Loucy (cell line): ENCODE measurements at regions not wholly inside any gene's neighbourhood (a gene's known extent, or its start where the extent isn't known, plus 50 kb on each side); places are given as distances from the start of the nearest gene placed in this dataset.
A peak's percentile ranks its signal among the peaks of the same experiment; 100 is the strongest.

Experiments used
- H2AFZ ChIP-seq: fragments of 200-600 bp; sonication (generic); 2 replicates; pipeline ENCODE4 v1.6.0; 2016; ENCODE audit warnings: antibody characterized with exemption, mild to moderate bottlenecking, low read length, moderate library complexity
- H3F3A ChIP-seq: fragments of 200-600 bp; 2 replicates; pipeline ENCODE4 v1.6.0; 2016; ENCODE audit warnings: antibody characterized with exemption, low read depth, mild to moderate bottlenecking
- H3K27me3 ChIP-seq: fragments of 200-600 bp; sonication (generic); 2 replicates; pipeline ENCODE4 v1.6.1; 2014; ENCODE audit warnings: low read length, mild to moderate bottlenecking; ENCODE audit not compliant: insufficient read depth, poor library complexity, severe bottlenecking
- H3K36me3 ChIP-seq: fragments of 200-600 bp; sonication (generic); 2 replicates; pipeline ENCODE4 v1.6.1; 2016; ENCODE audit warnings: low read length; ENCODE audit not compliant: insufficient read depth
- H3K4me1 ChIP-seq: fragments of 200-600 bp; sonication (generic); 2 replicates; pipeline ENCODE4 v1.5.1; 2014; ENCODE audit warnings: low read length, mild to moderate bottlenecking; ENCODE audit not compliant: insufficient read depth, poor library complexity, severe bottlenecking
- H3K4me2 ChIP-seq: fragments of 200-600 bp; sonication (generic); 2 replicates; pipeline ENCODE4 v1.6.0; 2014; ENCODE audit warnings: antibody characterized with exemption, low read length, low read depth, mild to moderate bottlenecking; ENCODE audit not compliant: poor library complexity, severe bottlenecking
- H3K4me3 ChIP-seq: fragments of 200-600 bp; sonication (generic); 2 replicates; pipeline ENCODE4 v1.5.1; 2014; ENCODE audit warnings: low read length, mild to moderate bottlenecking, mixed read lengths; ENCODE audit not compliant: poor library complexity, severe bottlenecking
- H3K79me2 ChIP-seq: fragments of 200-600 bp; sonication (generic); 2 replicates; pipeline ENCODE4 v1.6.1; 2014; ENCODE audit warnings: low read length; ENCODE audit not compliant: insufficient read depth
- H3K9ac ChIP-seq: fragments of 200-600 bp; sonication (generic); 2 replicates; pipeline ENCODE4 v1.6.0; 2014; ENCODE audit warnings: mild to moderate bottlenecking, low read depth, low read length, moderate library complexity; ENCODE audit not compliant: poor library complexity, severe bottlenecking
- H3K9me2 ChIP-seq: fragments of 200-600 bp; sonication (generic); replicated peaks from 2 replicates; pipeline ENCODE4 v1.6.1; 2016; ENCODE audit warnings: low read depth, low read length, mixed read lengths
- H3K9me3 ChIP-seq: fragments of 200-600 bp; sonication (generic); 2 replicates; pipeline ENCODE4 v1.6.1; 2014; ENCODE audit warnings: mild to moderate bottlenecking, antibody characterized with exemption, low read length, low read depth; ENCODE audit not compliant: insufficient read depth
- H4K20me1 ChIP-seq: fragments of 200-600 bp; sonication (generic); 2 replicates; pipeline ENCODE4 v1.6.0; 2014; ENCODE audit warnings: antibody characterized with exemption, low read length, mild to moderate bottlenecking; ENCODE audit not compliant: insufficient read depth, poor library complexity, severe bottlenecking
- EZH2phosphoT487 ChIP-seq: fragments of 200-600 bp; IDR thresholded peaks from 2 replicates; pipeline ENCODE4 v1.6.1; 2018; ENCODE audit warnings: antibody characterized with exemption, mild to moderate bottlenecking, moderate library complexity, borderline replicate concordance
- TF ChIP-seq, protein P1 (sequence below): fragments of 200-600 bp; sonication (generic); conservative IDR thresholded peaks from 2 replicates; pipeline ENCODE4 v1.5.1; 2014; ENCODE audit warnings: mild to moderate bottlenecking, antibody characterized with exemption, low read length

DNA sequence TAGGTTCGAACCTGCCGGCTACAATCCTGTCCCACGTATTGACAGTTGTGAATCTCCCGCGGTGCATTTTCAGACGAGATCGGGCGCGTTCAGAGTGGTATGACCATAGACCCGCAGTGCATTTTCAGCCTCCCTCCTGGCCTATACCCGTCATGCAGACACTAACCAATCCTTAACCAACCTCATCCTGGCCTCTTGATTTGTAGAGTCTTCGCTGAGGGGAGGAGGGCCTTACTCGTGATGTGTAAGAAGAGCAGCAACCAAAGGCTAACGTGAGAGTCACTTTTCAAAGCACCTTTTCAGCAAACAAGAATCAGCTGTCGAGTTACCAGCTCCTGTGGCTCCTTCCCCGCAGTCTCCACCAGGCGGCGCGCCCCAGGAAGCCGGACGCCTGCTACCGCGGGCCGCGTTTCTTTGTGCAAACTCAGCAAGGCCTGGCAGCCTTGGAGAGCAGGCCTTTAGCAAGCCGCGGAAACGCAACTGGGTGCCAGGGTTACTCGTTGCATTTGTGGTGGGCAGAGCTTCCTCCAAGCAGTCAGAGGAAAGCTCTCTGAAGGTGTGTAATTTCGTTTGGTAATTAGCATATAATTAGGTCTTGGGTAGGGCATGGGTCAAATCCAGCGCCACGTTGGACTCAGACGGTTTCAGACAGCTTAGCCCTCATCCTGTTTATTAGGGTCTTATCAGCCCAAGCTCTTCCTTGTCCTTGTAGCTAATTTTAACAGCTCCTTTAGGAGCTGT is 139.8 kb downstream of the OR2B2 start:
- H3K4me1 ChIP-seq, result peaks cover 5% of the 10 kb centered on the region
- H3K36me3 ChIP-seq, result no peaks in the 10 kb centered on the region
- no peaks in the 10 kb centered on the region for H3K79me2 ChIP-seq
- no peaks in the 10 kb centered on the region for H3K9me2 ChIP-seq
- no peaks in the 10 kb centered on the region for H3K27me3 ChIP-seq
- no peaks in the 10 kb centered on the region for H3F3A ChIP-seq
- no peaks in the 10 kb centered on the region for H3K9me3 ChIP-seq
- H3K4me2 ChIP-seq, result peak overlapping the region; percentile 39
- H3K4me3 ChIP-seq, result peak overlapping the region; percentile 36
- peak overlapping the region; percentile 55 for H3K9ac ChIP-seq
- TF ChIP-seq, protein P1, sequence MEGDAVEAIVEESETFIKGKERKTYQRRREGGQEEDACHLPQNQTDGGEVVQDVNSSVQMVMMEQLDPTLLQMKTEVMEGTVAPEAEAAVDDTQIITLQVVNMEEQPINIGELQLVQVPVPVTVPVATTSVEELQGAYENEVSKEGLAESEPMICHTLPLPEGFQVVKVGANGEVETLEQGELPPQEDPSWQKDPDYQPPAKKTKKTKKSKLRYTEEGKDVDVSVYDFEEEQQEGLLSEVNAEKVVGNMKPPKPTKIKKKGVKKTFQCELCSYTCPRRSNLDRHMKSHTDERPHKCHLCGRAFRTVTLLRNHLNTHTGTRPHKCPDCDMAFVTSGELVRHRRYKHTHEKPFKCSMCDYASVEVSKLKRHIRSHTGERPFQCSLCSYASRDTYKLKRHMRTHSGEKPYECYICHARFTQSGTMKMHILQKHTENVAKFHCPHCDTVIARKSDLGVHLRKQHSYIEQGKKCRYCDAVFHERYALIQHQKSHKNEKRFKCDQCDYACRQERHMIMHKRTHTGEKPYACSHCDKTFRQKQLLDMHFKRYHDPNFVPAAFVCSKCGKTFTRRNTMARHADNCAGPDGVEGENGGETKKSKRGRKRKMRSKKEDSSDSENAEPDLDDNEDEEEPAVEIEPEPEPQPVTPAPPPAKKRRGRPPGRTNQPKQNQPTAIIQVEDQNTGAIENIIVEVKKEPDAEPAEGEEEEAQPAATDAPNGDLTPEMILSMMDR, result peak; percentile 88
- TF ChIP-seq EZH2phosphoT487, result no peak
- peak overlapping the region; percentile 80 for H2AFZ ChIP-seq
- no peaks in the 10 kb centered on the region for H4K20me1 ChIP-seq

DNA sequence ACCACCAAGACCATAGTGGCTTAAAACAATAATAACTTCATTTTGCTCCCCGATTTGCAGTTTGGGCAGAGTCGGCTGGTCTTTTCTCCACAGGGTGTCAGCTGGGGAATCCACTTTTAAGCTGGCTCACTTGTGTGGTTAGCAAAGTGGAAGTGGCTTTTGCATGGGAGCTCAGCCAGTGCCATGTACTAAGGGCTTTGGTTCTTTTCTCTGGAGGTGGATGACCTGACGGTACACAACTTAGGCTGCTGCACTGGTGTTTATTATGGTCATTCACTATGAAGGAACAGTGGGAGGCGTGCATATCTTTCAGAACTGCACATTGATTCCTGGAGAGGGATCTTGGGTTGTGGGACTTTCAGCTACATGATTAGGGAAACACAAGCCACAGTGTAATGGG is 141.0 kb downstream of the OR2B2 start:
- Histone ChIP-seq H3K4me2 (no peak overlapping the region), H2AFZ (no peak overlapping the region), H3K4me1 (peaks cover 5% of the 10 kb centered on the region), H3K27me3 (no peaks in the 10 kb centered on the region), H3K36me3 (no peaks in the 10 kb centered on the region), H3K9me3 (no peaks in the 10 kb centered on the region), H4K20me1 (no peaks in the 10 kb centered on the region), H3F3A (no peaks in the 10 kb centered on the region), H3K9me2 (no peaks in the 10 kb centered on the region), H3K9ac (peak overlapping the region; percentile 40), H3K79me2 (no peaks in the 10 kb centered on the region), H3K4me3 (no peak overlapping the region)
- TF ChIP-seq, protein P1, result no peak
- no peak for TF ChIP-seq EZH2phosphoT487

DNA sequence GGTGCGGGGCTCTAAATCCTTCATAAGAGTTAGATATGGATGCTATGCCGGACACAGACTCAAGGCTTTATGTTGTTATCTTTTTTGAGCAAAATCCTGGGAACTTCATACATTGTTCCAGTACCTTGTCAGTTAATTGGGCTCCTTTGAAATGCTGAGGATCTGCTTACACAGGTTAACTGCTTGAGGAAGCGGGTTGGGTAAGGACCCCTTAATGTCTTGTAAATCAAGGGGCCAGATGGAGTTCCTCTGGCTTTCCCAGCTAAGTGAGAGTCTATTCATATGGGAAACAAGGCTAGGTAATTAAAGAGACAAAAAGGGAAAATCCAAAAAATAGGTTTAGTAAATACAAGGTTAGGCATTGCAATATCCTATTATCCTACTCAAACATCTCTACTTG is 141.5 kb downstream of the OR2B2 start:
- no peaks in the 10 kb centered on the region for H3K9me3 ChIP-seq

More for the DNA sequence above, 141.5 kb downstream of the OR2B2 start:
- Histone ChIP-seq H3K9ac (peak overlapping the region; percentile 40), H3F3A (no peaks in the 10 kb centered on the region), H3K79me2 (no peaks in the 10 kb centered on the region), H3K4me2 (no peak overlapping the region), H3K9me2 (no peaks in the 10 kb centered on the region), H3K4me1 (peaks cover 5% of the 10 kb centered on the region), H2AFZ (no peak overlapping the region), H3K36me3 (no peaks in the 10 kb centered on the region), H3K4me3 (no peak overlapping the region), H4K20me1 (no peaks in the 10 kb centered on the region), H3K27me3 (no peaks in the 10 kb centered on the region)
- TF ChIP-seq, protein P1, result no peak
- no peak for TF ChIP-seq EZH2phosphoT487
